Endodermal cell (in vitro differentiated cells): ENCODE measurements at regions not wholly inside any gene's neighbourhood (a gene's known extent, or its start where the extent isn't known, plus 50 kb on each side); places are given as distances from the start of the nearest gene placed in this dataset.

Experiments used
- DNase-seq: peaks from one replicate; pipeline ENCODE4 v3.0.0-alpha.2; 2017
- H3K27ac ChIP-seq: 2 replicates; pipeline ENCODE4 v1.5.1; 2013; ENCODE audit warnings: mild to moderate bottlenecking, low read depth, low read length, moderate library complexity
- H3K27me3 ChIP-seq: 2 replicates; pipeline ENCODE4 v1.6.1; 2013; ENCODE audit warnings: mild to moderate bottlenecking, low read length, moderate library complexity; ENCODE audit not compliant: insufficient read depth, control insufficient read depth, poor library complexity, severe bottlenecking
- H3K36me3 ChIP-seq: 2 replicates; pipeline ENCODE4 v1.7.0; 2013; ENCODE audit warnings: mild to moderate bottlenecking, low read length, moderate library complexity; ENCODE audit not compliant: control insufficient read depth, insufficient read depth
- H3K4me1 ChIP-seq: one replicate; pipeline ENCODE4 v1.7.0; 2013; ENCODE audit warnings: low read length; ENCODE audit not compliant: control insufficient read depth, insufficient read depth
- H3K4me3 ChIP-seq: 2 replicates; pipeline ENCODE4 v1.5.1; 2013; ENCODE audit warnings: mild to moderate bottlenecking, low read length, moderate library complexity
- H3K9ac ChIP-seq: 2 replicates; pipeline ENCODE4 v1.6.1; 2013; ENCODE audit warnings: mild to moderate bottlenecking, low read length, moderate library complexity; ENCODE audit not compliant: poor library complexity, severe bottlenecking; ENCODE audit errors: extremely low read depth
- H3K9me3 ChIP-seq: 2 replicates; pipeline ENCODE4 v1.6.1; 2013; ENCODE audit warnings: mild to moderate bottlenecking, low read length, moderate library complexity; ENCODE audit not compliant: control insufficient read depth
- H3K27ac Mint-ChIP-seq: 2 replicates; pipeline ENCODE4 v1.8.0; 2020; ENCODE audit warnings: mixed read lengths
- H3K27me3 Mint-ChIP-seq: 2 replicates; pipeline ENCODE4 v1.8.0; 2021; ENCODE audit warnings: mild to moderate bottlenecking, mixed read lengths; ENCODE audit not compliant: insufficient read depth
- H3K36me3 Mint-ChIP-seq: 2 replicates; pipeline ENCODE4 v1.8.0; 2020; ENCODE audit warnings: low read depth, mixed read lengths
- H3K4me1 Mint-ChIP-seq: 2 replicates; pipeline ENCODE4 v1.8.0; 2020; ENCODE audit warnings: mixed read lengths
- H3K4me3 Mint-ChIP-seq: 2 replicates; pipeline ENCODE4 v1.8.0; 2020; ENCODE audit warnings: mild to moderate bottlenecking, moderate library complexity, mixed read lengths
- H3K9me3 Mint-ChIP-seq: 2 replicates; pipeline ENCODE4 v1.8.0; 2020; ENCODE audit warnings: mild to moderate bottlenecking, mixed read lengths
- CTCF ChIP-seq: fragments of 200-600 bp; sonication (generic); conservative IDR thresholded peaks from 2 replicates; pipeline ENCODE4 v1.5.0; 2021; ENCODE audit warnings: antibody characterized with exemption, mild to moderate bottlenecking
- WGBS, 2 experiments: methylation state at CpG; one replicate each; pipeline versions ENCODE4 v1.1.5 to v1.1.7; 2013; ENCODE audit warnings: missing lambda C conversion rate in 2 of 2, mixed read lengths in 1 of 2; ENCODE audit not compliant: insufficient coverage in 1 of 2, insufficient read length in 1 of 2; 5-methylcytosine and 5-hydroxymethylcytosine counted together

GRCh38 chr2:226136739-226137138, 662.9 kb downstream of the IRS1 start:
- no peak for TF ChIP-seq CTCF
- Histone ChIP-seq H3K36me3 (no peaks in the 10 kb centered on the region), H3K9me3 (no peaks in the 10 kb centered on the region), H3K4me3 (no peak overlapping the region), H3K9ac (no peak overlapping the region), H3K27ac (no peak overlapping the region), H3K4me1 (peaks cover 8% of the 10 kb centered on the region), H3K27me3 (no peaks in the 10 kb centered on the region)
- WGBS, 2 experiments: 95 to 100% methylated on average over 1 to 4 of the region's 4 CpGs
- H3K9me3 Mint-ChIP-seq: no peaks in the 10 kb centered on the region
- H3K4me1 Mint-ChIP-seq: peaks cover 14% of the 10 kb centered on the region
- H3K36me3 Mint-ChIP-seq: no peaks in the 10 kb centered on the region
- no peak for DNase-seq
- H3K27me3 Mint-ChIP-seq: no peaks in the 10 kb centered on the region
- H3K27ac Mint-ChIP-seq: no peak overlapping the region
- H3K4me3 Mint-ChIP-seq: no peak overlapping the region

- 74 to 86% methylated on average over 1 to 3 of the region's 3 CpGs for WGBS, 2 experiments
- no peaks in the 10 kb centered on the region for H3K27me3 ChIP-seq
- Mint-ChIP-seq H3K27ac (no peak overlapping the region), H3K36me3 (no peaks in the 10 kb centered on the region), H3K27me3 (no peaks in the 10 kb centered on the region), H3K4me1 (peaks cover 14% of the 10 kb centered on the region), H3K4me3 (no peak overlapping the region), H3K9me3 (no peaks in the 10 kb centered on the region)
- no peaks in the 10 kb centered on the region for H3K9me3 ChIP-seq
- no peak for TF ChIP-seq CTCF
- no peak overlapping the region for H3K27ac ChIP-seq
- H3K4me1 ChIP-seq: peaks cover 8% of the 10 kb centered on the region
- no peaks in the 10 kb centered on the region for H3K36me3 ChIP-seq
- H3K4me3 ChIP-seq: no peak overlapping the region
- no peak for DNase-seq
- no peak overlapping the region for H3K9ac ChIP-seq
Measured at GRCh38 chr2:226135861-226136548, 663.6 kb downstream of the IRS1 start.

- no peaks in the 10 kb centered on the region for H3K9me3 ChIP-seq
- H3K4me3 Mint-ChIP-seq: no peak overlapping the region
Measured at GRCh38 chr2:226132323-226133215, 667.1 kb downstream of the IRS1 start.

More at GRCh38 chr2:226132323-226133215, 667.1 kb downstream of the IRS1 start:
- Histone ChIP-seq H3K36me3 (no peaks in the 10 kb centered on the region), H3K4me3 (no peak overlapping the region), H3K4me1 (peaks cover 8% of the 10 kb centered on the region), H3K9ac (no peak overlapping the region), H3K27me3 (no peaks in the 10 kb centered on the region), H3K27ac (no peak overlapping the region)
- no peak for TF ChIP-seq CTCF
- no peaks in the 10 kb centered on the region for H3K9me3 Mint-ChIP-seq
- 90 to 97% methylated on average over 4 to 5 of the region's 5 CpGs for whole genome bisulfite sequencing, 2 experiments
- H3K36me3 Mint-ChIP-seq: no peaks in the 10 kb centered on the region
- no peak for DNase-seq
- no peaks in the 10 kb centered on the region for H3K27me3 Mint-ChIP-seq
- peaks cover 10% of the 10 kb centered on the region for H3K4me1 Mint-ChIP-seq
- no peak overlapping the region for H3K27ac Mint-ChIP-seq
